SIG-M5 treated with dmso at 0.1 percent for 504 hours (cell line): ENCODE measurements at regions not wholly inside any gene's neighbourhood (a gene's known extent, or its start where the extent isn't known, plus 50 kb on each side); places are given as distances from the start of the nearest gene placed in this dataset.

Source experiments
- DNase-seq: peaks from one replicate; lab custom pipeline; 2025; ENCODE audit not compliant: unreplicated experiment; lab: John Stamatoyannopoulos, UW

- no peak for DNase-seq
Measured at GRCh38 chr6:28585335-28585734, 59.7 kb downstream of the GPX5 start.

DNA sequence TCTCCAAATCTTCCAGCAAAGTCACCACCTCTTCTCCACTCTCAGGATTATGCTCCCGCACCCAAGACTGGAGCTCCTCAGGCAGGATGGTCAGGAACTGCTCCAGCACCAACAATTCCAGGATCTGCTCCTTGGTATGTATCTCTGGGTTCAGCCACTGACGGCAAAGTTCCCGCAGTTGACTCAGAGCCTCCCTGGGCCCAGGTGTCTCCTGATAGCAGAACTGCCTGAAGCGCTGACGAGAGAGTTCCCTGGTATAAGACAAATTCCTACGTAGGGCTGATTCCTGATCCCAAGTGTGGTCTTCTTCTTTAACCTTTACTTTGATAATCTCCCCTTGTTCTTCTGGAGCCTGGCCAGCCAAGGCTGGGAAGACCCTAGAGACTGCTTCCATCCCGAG lies 60.6 kb downstream of the GPX5 start:
- DNase-seq = no peak

GRCh38 chr6:28586962-28587745 lies 61.5 kb downstream of the GPX5 start:
- DNase-seq = peak; percentile 25

- DNase-seq = no peak
Measured at GRCh38 chr6:28587746-28588075, 62.0 kb downstream of the GPX5 start.

GRCh38 chr6:28588666-28589065 lies 63.0 kb downstream of the GPX5 start:
- no peak for DNase-seq

DNA sequence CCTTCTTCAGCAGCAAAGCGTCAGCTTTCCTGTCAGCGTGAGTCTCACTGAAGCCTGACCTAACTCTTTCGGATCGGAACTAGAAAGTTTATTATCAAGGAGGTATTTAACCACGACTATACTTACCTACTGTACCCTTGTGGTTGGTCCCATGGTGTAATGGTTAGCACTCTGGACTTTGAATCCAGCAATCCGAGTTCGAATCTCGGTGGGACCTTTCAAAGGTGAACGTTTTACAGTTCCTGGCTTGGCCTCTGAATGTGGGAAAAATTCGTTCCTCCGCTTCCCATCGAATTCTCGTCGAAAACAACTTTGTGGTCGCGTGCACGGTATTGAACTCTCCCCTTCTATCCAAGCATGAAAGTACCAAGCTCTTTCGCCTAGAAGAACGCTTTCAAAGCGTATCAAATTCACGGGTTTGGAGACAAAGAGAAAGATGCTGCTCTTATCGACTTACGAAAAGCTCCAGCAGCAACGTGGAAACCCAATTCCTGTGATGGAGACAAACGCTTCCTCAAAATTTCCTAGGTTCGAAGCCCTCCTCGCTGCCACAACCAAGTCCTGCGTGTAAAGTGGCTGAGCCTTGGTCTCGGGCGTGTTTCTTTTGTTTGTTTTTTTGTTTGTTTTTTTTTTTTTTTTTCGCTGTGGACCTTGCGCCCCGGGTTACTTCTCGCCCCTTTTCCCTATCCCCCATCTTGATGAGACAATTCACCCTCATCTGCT lies 63.7 kb downstream of the GPX5 start:
- DNase-seq = peak; percentile 32

GRCh38 chr6:28589957-28590349 lies 64.3 kb downstream of the GPX5 start:
- DNase-seq = no peak

DNA sequence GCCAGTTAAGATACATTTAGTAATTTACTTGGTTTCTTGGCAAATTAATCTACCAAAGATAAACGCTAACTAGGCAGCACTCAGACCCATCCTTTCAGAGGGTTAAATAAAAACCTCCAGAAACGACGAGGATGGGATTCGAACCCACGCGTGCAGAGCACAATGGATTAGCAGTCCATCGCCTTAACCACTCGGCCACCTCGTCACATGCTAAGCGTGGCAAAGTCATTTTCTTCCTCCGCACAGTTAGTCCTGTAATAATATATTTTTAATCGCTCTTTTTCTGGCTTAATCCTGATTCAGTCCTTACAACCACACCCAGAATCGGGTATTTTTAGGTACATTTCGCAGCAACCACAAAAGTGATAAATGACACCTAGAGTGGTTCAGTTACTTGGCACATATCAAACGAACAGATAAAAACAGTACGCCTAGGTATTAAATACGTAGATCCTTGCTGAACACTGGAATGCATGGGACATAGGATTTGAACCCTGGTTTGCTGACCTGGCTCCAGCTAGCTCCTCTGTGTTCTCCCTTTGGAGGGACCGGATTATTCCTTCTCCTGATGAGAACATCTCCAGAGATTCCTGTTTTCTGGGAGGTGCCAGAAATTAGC lies 71.6 kb downstream of the GPX5 start:
- peak; percentile 29 for DNase-seq

DNA sequence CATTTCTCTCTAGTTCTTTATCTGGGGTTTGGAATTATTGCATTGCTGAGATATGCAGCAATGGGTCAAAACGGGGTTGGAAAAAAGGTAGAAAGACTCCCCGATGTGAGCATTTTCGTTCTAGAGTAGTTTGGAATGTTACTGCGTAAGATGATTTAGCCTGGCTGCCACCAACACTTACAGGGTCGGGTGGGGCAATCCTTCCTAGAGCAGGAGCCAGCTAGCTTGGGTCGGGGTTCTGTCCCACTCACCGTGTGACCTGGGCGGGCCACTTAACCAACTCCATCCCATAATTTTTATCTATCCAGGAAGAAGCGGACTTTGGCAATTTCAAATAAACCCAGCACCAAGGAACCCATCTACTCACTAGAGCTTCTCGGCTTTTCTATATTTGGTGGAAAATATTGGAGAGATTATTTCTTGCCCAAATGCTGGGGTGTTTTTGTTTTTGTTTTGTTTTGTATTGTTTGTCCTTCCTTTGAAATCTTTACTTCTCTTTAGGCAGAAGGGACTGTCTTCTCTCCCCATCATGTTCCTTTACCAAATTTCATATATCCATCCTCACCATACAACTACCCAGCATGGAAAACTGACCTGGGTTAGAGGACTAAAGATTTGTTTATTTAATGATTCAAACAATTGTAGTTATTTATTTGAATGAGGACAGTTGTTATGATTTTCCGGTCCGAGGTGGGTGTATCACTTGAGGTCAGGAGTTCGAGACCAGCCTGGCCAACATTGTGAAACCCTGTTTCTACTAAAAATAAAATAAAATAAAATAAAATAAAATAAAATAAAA lies 72.4 kb downstream of the GPX5 start:
- DNase-seq = no peak

DNA sequence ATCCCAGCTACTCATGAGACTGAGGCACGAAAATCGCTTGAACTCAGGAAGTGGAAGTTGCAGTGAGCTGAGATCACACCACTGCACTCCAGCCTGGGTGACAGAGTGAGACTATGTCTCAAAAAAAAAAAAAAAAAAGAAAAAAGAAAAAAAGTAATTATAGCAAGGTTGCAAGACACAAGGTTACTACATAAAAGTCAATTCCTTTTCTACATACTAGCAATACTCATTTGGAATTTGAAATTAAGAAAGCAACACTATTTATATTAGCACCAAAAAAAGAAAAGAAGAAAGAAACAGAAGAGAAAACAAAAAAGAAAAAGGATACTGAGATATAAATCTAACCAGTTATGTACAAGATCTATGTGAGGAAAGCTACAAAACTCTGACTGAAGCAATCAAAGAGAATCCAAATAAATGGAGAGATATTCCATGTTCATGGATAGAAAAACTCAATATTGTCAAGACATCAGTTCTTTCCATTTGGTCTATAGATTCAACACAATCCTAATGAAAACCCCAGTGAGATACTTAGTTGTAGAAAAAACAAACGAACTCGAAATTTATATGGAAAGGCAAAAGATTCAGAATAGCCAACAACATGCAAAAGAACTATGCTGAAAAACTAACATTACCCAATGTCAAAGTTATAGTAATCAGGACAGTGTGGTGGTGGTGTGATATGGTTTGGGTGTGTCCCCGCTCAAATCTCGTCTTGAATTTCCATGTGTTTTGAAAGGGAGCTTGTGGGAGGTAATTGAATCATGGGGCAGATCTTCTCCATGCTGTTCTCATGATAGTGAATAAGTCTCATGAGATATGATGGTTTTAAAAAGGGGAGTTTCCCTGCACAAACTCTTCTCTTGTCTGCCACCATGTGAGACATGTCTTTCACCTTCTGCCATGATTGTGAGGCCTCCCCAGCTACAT lies 73.3 kb downstream of the GPX5 start:
- no peak for DNase-seq

- DNase-seq = no peak
Measured at GRCh38 chr6:28600245-28600644, 74.6 kb downstream of the GPX5 start.

DNA sequence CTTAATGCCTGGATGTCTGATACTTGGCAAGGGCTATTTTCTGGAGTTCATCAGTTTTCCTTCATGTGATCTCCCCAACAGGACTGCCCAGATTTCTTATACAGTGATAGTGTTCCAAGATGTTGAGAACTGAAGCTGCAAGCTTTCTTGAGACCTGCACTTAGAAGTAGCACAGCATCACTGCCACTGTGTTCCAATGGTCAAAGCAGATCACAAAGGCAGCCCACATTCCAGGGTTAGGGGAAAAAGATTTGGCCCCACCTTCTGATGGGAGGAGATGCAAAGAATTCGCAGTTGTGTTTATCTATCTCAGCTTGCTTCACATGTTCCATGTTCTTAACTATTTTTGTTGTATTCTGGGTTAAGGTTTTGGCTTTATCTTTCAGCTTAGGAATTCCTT lies 78.2 kb downstream of the GPX5 start:
- DNase-seq = no peak

GRCh38 chr6:28606424-28607391 lies 81.0 kb downstream of the GPX5 start:
- peak; percentile 45 for DNase-seq

DNA sequence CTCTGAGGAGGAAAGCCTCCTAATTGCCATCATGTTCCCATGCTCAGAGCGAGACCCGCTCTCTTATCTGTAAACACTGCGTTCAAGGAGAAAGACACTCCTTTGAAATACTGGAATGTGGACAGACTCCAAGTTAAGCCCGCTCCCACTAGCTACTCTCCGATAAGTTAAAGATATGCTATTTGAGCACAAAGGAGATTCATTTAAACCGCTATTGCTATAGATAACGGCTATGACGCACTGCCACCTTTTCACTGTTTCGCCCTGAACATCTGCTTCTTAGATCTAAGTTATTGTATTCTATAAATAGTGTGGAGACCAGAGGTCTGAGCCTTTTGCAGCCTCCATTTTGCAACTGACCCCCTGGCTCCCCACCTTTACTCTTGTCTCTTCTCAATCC lies 82.3 kb downstream of the GPX5 start:
- no peak for DNase-seq

GRCh38 chr6:28609672-28610071 lies 84.0 kb downstream of the GPX5 start:
- no peak for DNase-seq

DNA sequence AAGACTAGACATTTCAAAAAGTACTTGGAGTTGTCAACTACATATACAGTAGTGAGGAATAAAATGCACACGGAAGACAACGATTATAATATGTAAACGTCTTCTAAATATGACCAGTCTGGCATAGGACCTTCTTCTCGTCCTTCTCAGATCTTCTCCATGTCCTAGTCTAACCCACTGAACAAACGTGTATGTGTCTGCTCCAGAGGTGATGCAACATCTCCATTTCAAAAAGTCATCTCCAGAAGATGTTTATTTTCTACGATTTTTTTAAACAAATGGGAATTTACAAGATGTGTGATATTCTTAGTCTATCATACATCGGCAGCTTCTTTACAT lies 89.9 kb downstream of the GPX5 start:
- no peak for DNase-seq

GRCh38 chr6:28615955-28616747 lies 90.5 kb downstream of the GPX5 start:
- no peak for DNase-seq

- no peak for DNase-seq
Measured at GRCh38 chr6:28618898-28619555, 93.3 kb downstream of the GPX5 start.
